K562 (cell line): ENCODE measurements at regions not wholly inside any gene's neighbourhood (a gene's known extent, or its start where the extent isn't known, plus 50 kb on each side); places are given as distances from the start of the nearest gene placed in this dataset.
A peak's percentile ranks its signal among the peaks of the same experiment; 100 is the strongest.

Source experiments
- BHLHE40 ChIP-seq: IDR thresholded peaks from 2 replicates; pipeline ENCODE4 v1.6.1; 2011; ENCODE audit warnings: low read length, improper control_type of control experiment
- CREB3 ChIP-seq: fragments of 450-650 bp; conservative IDR thresholded peaks from 2 replicates; pipeline ENCODE4 v1.6.1; 2016; ENCODE audit warnings: missing genetic modification characterization, low read depth, mild to moderate bottlenecking, missing compliant biosample characterization, moderate library complexity
- ELK1 ChIP-seq: sonication (generic); formaldehyde crosslinking; IDR thresholded peaks from 2 replicates; pipeline ENCODE4 v1.8.1; 2022; ENCODE audit warnings: missing genetic modification reagents
- ELK3 ChIP-seq: fragments of 450-650 bp; formaldehyde crosslinking; IDR thresholded peaks from 2 replicates; pipeline ENCODE4 v1.4.0; 2020; ENCODE audit warnings: mild to moderate bottlenecking
- ESRRA ChIP-seq: fragments of 450-650 bp; IDR thresholded peaks from 2 replicates; pipeline ENCODE4 v1.6.1; 2014; ENCODE audit warnings: low read depth, mild to moderate bottlenecking, moderate library complexity, borderline replicate concordance
- EZH2 ChIP-seq: IDR thresholded peaks from 2 replicates; pipeline ENCODE4 v1.6.1; 2012; ENCODE audit warnings: low read depth, mild to moderate bottlenecking, inconsistent platforms, low read length, borderline replicate concordance
- FOXA3 ChIP-seq, 2 experiments: fragments of 450-650 bp in 1 of 2; sonication (generic) in 1 of 2; formaldehyde crosslinking; IDR thresholded peaks in 1 of 2; conservative IDR thresholded peaks in 1 of 2; 2 replicates each; pipeline versions ENCODE4 v1.4.0 to v1.8.0; 2020 to 2022; ENCODE audit warnings: mild to moderate bottlenecking in 2 of 2, missing genetic modification reagents in 1 of 2
- FOXJ2 ChIP-seq: fragments of 200-800 bp; sonication (Bioruptor generic); IDR thresholded peaks from 2 replicates; pipeline ENCODE4 v1.6.1; 2016; ENCODE audit warnings: missing genetic modification characterization, missing compliant biosample characterization
- HCFC1 ChIP-seq: IDR thresholded peaks from 2 replicates; pipeline ENCODE4 v1.6.1; 2012; ENCODE audit warnings: low read depth, low read length, improper control_type of control experiment
- HMGN3 ChIP-seq: IDR thresholded peaks from 2 replicates; pipeline ENCODE4 v1.6.1; 2011; ENCODE audit warnings: borderline replicate concordance, low read depth, mild to moderate bottlenecking, mixed read lengths, low read length; ENCODE audit not compliant: insufficient read length; ENCODE audit errors: extremely low read depth
- HNRNPLL ChIP-seq: fragments of 200-400 bp; formaldehyde crosslinking; IDR thresholded peaks from 2 replicates; pipeline ENCODE4 v1.6.1; 2017; ENCODE audit warnings: low read length, low read depth, mild to moderate bottlenecking; ENCODE audit not compliant: poor library complexity, severe bottlenecking
- JUND ChIP-seq, 2 experiments: IDR thresholded peaks; 2 replicates in 1 of 2; 3 replicates in 1 of 2; pipeline ENCODE4 v1.6.1; 2011; ENCODE audit warnings: borderline replicate concordance in 2 of 2, low read depth in 2 of 2, low read length in 2 of 2, improper control_type of control experiment in 1 of 2, missing biosample characterization in 1 of 2, missing genetic modification characterization in 1 of 2, missing genetic modification reagents in 1 of 2
- KLF13 ChIP-seq: fragments of 450-650 bp; IDR thresholded peaks from 2 replicates; pipeline ENCODE4 v1.6.1; 2016; ENCODE audit warnings: missing genetic modification characterization, low read depth, mild to moderate bottlenecking, missing compliant biosample characterization, moderate library complexity, borderline replicate concordance
- KLF6 ChIP-seq: fragments of 250-450 bp; sonication (Bioruptor Pico); IDR thresholded peaks from 2 replicates; pipeline ENCODE4 v1.4.0; 2020; ENCODE audit warnings: mild to moderate bottlenecking, moderate library complexity, borderline replicate concordance
- NBN ChIP-seq: fragments of 450-650 bp; IDR thresholded peaks from 2 replicates; pipeline ENCODE4 v1.6.1; 2016; ENCODE audit warnings: low read depth, mild to moderate bottlenecking
- NFE2 ChIP-seq: IDR thresholded peaks from 2 replicates; pipeline ENCODE4 v1.6.1; 2014; ENCODE audit warnings: antibody characterized with exemption, low read depth
- PHB2 ChIP-seq: fragments of 450-650 bp; IDR thresholded peaks from 2 replicates; pipeline ENCODE4 v1.6.1; 2017; ENCODE audit warnings: low read depth
- PRMT5 ChIP-seq: sonication (generic); formaldehyde crosslinking; IDR thresholded peaks from 2 replicates; pipeline ENCODE4 v1.5.0; 2020; ENCODE audit warnings: missing genetic modification reagents
- RUNX1 ChIP-seq: sonication (generic); IDR thresholded peaks from 2 replicates; pipeline ENCODE4 v1.6.1; 2016; ENCODE audit warnings: antibody characterized with exemption, low read depth
- SMC3 ChIP-seq: conservative IDR thresholded peaks from 2 replicates; pipeline ENCODE4 v1.6.1; 2011; ENCODE audit warnings: low read depth, low read length, improper control_type of control experiment; ENCODE audit not compliant: insufficient read depth
- ZNF197 ChIP-seq: fragments of 200-800 bp; sonication (Bioruptor generic); IDR thresholded peaks from 2 replicates; pipeline ENCODE4 v1.6.1; 2016; ENCODE audit warnings: low read depth, missing genetic modification characterization, missing compliant biosample characterization
- ZNF253 ChIP-seq: fragments of 250-450 bp; sonication (Bioruptor Pico); conservative IDR thresholded peaks from 2 replicates; pipeline ENCODE4 v1.6.1; 2021; ENCODE audit warnings: mild to moderate bottlenecking
- ZNF695 ChIP-seq: fragments of 450-650 bp; formaldehyde crosslinking; IDR thresholded peaks from 2 replicates; pipeline ENCODE4 v1.4.0; 2020; ENCODE audit warnings: mild to moderate bottlenecking, moderate library complexity
- ZNF75A ChIP-seq: fragments of 450-650 bp; formaldehyde crosslinking; IDR thresholded peaks from 2 replicates; pipeline ENCODE4 v1.4.0; 2020; ENCODE audit warnings: mild to moderate bottlenecking
- ZSCAN29 ChIP-seq: fragments of 450-650 bp; IDR thresholded peaks from 2 replicates; pipeline ENCODE4 v1.6.1; 2017
- ZSCAN32 ChIP-seq: fragments of 450-650 bp; formaldehyde crosslinking; IDR thresholded peaks from 2 replicates; pipeline ENCODE4 v1.4.0; 2020; ENCODE audit warnings: mild to moderate bottlenecking, moderate library complexity

- TF ChIP-seq KLF6 (CRISPR knock-in tag) = peak; percentile 2; the same call in 1 of the 2 replicates
- no peak for TF ChIP-seq HMGN3
- TF ChIP-seq KLF13 (tag) = 0 out of 2 replicates have a peak, but pooled peaks have one; percentile 2
- peak; percentile 39 for TF ChIP-seq CREB3 (tag)
- TF ChIP-seq HNRNPLL = no peak
- TF ChIP-seq ZNF695 (CRISPR knock-in tag) = no peak
- no peak for TF ChIP-seq ELK3 (CRISPR knock-in tag)
- no peak for TF ChIP-seq PHB2
- no peak for TF ChIP-seq ZNF75A
- peak; percentile 86 for TF ChIP-seq ZSCAN29
- no peak for TF ChIP-seq ELK1 (CRISPR knock-in tag)
- no peak for TF ChIP-seq NFE2
- no peak for TF ChIP-seq HCFC1
- TF ChIP-seq ZNF253 = no peak
- 0 out of 2 replicates have a peak, but pooled peaks have one; percentile 19 for TF ChIP-seq JUND (IDR thresholded peaks at IDR 0.05; ENCODE audit: borderline replicate concordance, low read depth, low read length)
- TF ChIP-seq JUND (tag; IDR thresholded peaks at IDR 0.05; ENCODE audit: borderline replicate concordance, low read depth, low read length) = no peak; the same call in 1 of the 3 replicates
- no peak for TF ChIP-seq FOXJ2 (tag)
- no peak for TF ChIP-seq SMC3
- peak; percentile 25; the same call in 1 of the 2 replicates for TF ChIP-seq ZNF197 (CRISPR knock-in tag)
- TF ChIP-seq PRMT5 (CRISPR knock-in tag) = no peak
- peak; percentile 85 to 87; a peak in 3 of 4 replicates for TF ChIP-seq FOXA3 (CRISPR knock-in tag; conservative IDR thresholded peaks at IDR 0.05 in 1 of 2, IDR thresholded peaks at IDR 0.05 in 1 of 2)
- TF ChIP-seq NBN = no peak; the same call in 1 of the 2 replicates
- no peak for TF ChIP-seq RUNX1
- no peak for TF ChIP-seq EZH2
- TF ChIP-seq ZSCAN32 (CRISPR knock-in tag) = no peak
- TF ChIP-seq ESRRA = no peak
- TF ChIP-seq BHLHE40 = no peak
These were observed 250.7 kb downstream of the OPA1 start (continued) for GRCh38 chr3:193843474-193844301.
